Sigmoid colon (tissue), 6 donors: ENCODE measurements at regions not wholly inside any gene's neighbourhood (a gene's known extent, or its start where the extent isn't known, plus 50 kb on each side); places are given as distances from the start of the nearest gene placed in this dataset.

ENCODE experiments used
- DNase-seq: peaks from one replicate; pipeline ENCODE4 v3.0.0-alpha.2; 2019
- H3K27ac ChIP-seq, 4 donors: fragments of 200-600 bp; sonication (generic); one replicate each; pipeline ENCODE4 v1.5.1; 2016 to 2019; ENCODE audit warnings: mild to moderate bottlenecking in 1 of 4
- H3K27me3 ChIP-seq, 3 donors: fragments of 200-600 bp; sonication (generic); one replicate each; pipeline ENCODE4 v1.5.1; 2019; ENCODE audit warnings: mild to moderate bottlenecking in 1 of 3
- H3K36me3 ChIP-seq, 4 donors: fragments of 200-600 bp; sonication (generic); one replicate each; pipeline ENCODE4 v1.5.1; 2016 to 2019
- H3K4me1 ChIP-seq, 4 donors: fragments of 200-600 bp; sonication (generic); one replicate each; pipeline ENCODE4 v1.5.1; 2017 to 2019
- H3K4me3 ChIP-seq, 4 donors: fragments of 200-600 bp; sonication (generic); one replicate each; pipeline ENCODE4 v1.5.1; 2017 to 2019; ENCODE audit warnings: mild to moderate bottlenecking in 2 of 4, moderate library complexity in 1 of 4
- H3K9me3 ChIP-seq, 4 donors: fragments of 200-600 bp in 3 of 4; sonication (generic) in 3 of 4; one replicate each; pipeline versions ENCODE4 v1.5.1 to v1.6.1; 2013 to 2019
- EP300 ChIP-seq, 4 donors: sonication (generic); formaldehyde crosslinking; IDR thresholded peaks; one replicate each; pipeline ENCODE4 v1.6.1; 2017; ENCODE audit warnings: antibody characterized with exemption in 4 of 4
- POLR2A ChIP-seq, 2 donors: fragments of 450-650 bp; IDR thresholded peaks; one replicate each; pipeline ENCODE4 v1.6.1; 2016; ENCODE audit warnings: antibody characterized with exemption in 2 of 2, mild to moderate bottlenecking in 2 of 2, moderate library complexity in 2 of 2
- POLR2AphosphoS5 ChIP-seq, 4 donors: sonication (generic); formaldehyde crosslinking; IDR thresholded peaks; one replicate each; pipeline ENCODE4 v1.6.1; 2017; ENCODE audit warnings: antibody characterized with exemption in 4 of 4
- WGBS, 2 donors: extraction: QIAGEN DNeasy Blood & Tissue Kit; methylation state at CpG; one replicate each; pipeline ENCODE4 v1.1.7; 2013; 5-methylcytosine and 5-hydroxymethylcytosine counted together
- intact Hi-C: fragments of 100-400 bp; cut with DNase I; formaldehyde crosslinking; loops from one replicate; pipeline ENCODE4 v1.15.1; 2023
- TF ChIP-seq, protein P1 (sequence below), 4 experiments: fragments of 450-650 bp in 3 of 4; fragments of 200-600 bp in 1 of 4; IDR thresholded peaks; one replicate each; pipeline ENCODE4 v1.5.1; 2016 to 2019; ENCODE audit warnings: antibody characterized with exemption in 4 of 4, mild to moderate bottlenecking in 3 of 4, moderate library complexity in 2 of 4
- donor health status: healthy with polysubstance abuse.
- donor health status: healthy.

DNA sequence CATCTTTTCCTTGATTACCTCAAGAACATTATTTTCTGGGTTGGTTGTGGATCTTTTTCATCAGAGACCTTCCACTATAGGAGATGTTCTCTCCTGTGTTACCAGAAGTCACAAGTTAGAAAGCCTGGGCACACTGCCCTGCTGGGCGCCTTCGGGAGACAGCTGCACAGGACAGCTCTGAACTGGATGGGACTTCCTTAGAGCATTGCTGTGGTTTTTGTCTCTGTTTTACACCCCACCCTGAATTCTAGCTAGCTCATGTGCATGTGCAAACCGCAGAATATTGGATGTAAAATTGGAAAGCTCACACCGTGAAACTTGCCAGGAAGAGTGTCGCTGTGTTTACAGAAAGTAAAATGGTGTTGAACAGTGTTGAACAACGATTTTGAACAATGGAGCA lies 54.4 kb upstream of the SEC61G start:
- TF ChIP-seq POLR2A (IDR thresholded peaks at IDR 0.05) (no peak), EP300 (IDR thresholded peaks at IDR 0.05) (no peak), POLR2AphosphoS5 (IDR thresholded peaks at IDR 0.05) (no peak)
- TF ChIP-seq, protein P1, sequence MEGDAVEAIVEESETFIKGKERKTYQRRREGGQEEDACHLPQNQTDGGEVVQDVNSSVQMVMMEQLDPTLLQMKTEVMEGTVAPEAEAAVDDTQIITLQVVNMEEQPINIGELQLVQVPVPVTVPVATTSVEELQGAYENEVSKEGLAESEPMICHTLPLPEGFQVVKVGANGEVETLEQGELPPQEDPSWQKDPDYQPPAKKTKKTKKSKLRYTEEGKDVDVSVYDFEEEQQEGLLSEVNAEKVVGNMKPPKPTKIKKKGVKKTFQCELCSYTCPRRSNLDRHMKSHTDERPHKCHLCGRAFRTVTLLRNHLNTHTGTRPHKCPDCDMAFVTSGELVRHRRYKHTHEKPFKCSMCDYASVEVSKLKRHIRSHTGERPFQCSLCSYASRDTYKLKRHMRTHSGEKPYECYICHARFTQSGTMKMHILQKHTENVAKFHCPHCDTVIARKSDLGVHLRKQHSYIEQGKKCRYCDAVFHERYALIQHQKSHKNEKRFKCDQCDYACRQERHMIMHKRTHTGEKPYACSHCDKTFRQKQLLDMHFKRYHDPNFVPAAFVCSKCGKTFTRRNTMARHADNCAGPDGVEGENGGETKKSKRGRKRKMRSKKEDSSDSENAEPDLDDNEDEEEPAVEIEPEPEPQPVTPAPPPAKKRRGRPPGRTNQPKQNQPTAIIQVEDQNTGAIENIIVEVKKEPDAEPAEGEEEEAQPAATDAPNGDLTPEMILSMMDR (IDR thresholded peaks at IDR 0.05) = no peak
- Histone ChIP-seq H3K4me1 (peaks cover 0 to 21% (median 13%) of the 10 kb centered on the region in 4 donors), H3K27ac (peak overlapping the region in 1 of 4 donors; percentile 75), H3K36me3 (no peaks in the 10 kb centered on the region), H3K4me3 (no peak overlapping the region), H3K9me3 (no peaks in the 10 kb centered on the region), H3K27me3 (no peaks in the 10 kb centered on the region)
- intact Hi-C loops = no loop called here
- no peak for DNase-seq
- WGBS, 2 donors = 59 to 71% methylated on average over 6 of the region's 6 CpGs

DNA sequence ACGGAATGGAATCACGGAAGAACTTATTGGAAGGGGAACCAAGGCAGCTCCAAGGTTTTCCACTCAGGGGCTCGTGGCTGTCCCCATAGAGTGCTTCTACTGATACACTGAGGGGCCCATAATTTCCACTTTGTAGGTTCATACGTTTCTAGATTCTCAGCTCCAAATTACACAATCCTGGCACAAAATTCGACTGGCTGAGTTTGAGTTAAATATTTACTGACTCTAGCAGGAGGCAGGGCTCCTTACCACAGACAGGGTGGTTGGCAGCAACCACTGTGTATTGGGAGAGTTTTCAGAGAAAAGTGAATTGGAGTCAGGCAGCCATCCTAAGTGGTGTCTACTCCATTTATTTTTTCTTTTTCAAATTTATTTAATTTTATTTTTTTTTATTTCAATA lies 55.4 kb upstream of the SEC61G start:
- Histone ChIP-seq H3K27ac (no peak overlapping the region), H3K9me3 (no peaks in the 10 kb centered on the region), H3K27me3 (no peaks in the 10 kb centered on the region), H3K36me3 (no peaks in the 10 kb centered on the region), H3K4me1 (peaks cover 0 to 21% (median 13%) of the 10 kb centered on the region in 4 donors), H3K4me3 (no peak overlapping the region)
- no peak for DNase-seq
- intact Hi-C loops = no loop called here
- TF ChIP-seq EP300 (IDR thresholded peaks at IDR 0.05) (no peak), POLR2A (IDR thresholded peaks at IDR 0.05) (no peak), POLR2AphosphoS5 (IDR thresholded peaks at IDR 0.05) (no peak)
- TF ChIP-seq, protein P1 (IDR thresholded peaks at IDR 0.05) = no peak
- 57 to 66% methylated on average over 5 of the region's 5 CpGs for WGBS, 2 donors

DNA sequence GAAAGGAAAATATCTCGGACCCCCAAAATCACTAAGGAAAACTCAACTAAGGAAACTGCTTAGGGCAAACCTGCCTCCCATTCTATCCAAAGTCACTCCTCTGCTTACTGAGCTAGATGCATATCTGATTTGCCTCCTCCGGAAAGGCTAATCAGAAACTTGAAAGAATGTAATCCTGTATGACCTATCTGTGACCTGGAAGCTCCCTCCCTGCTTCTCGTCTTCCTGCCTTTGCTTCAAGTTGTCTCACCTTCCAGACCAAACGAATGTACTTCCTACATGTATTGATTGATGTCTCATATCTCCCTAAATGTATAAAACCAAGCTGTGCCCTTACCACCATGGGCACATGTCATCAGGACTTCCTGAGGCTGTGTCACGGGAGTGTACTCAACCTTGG lies 58.1 kb upstream of the SEC61G start:
- H3K4me1 ChIP-seq = peaks cover 0 to 11% (median 7%) of the 10 kb centered on the region in 4 donors
- TF ChIP-seq POLR2A (IDR thresholded peaks at IDR 0.05) = no peak
- no peak for TF ChIP-seq EP300 (IDR thresholded peaks at IDR 0.05)
- TF ChIP-seq, protein P1 (IDR thresholded peaks at IDR 0.05) = no peak
- no peak for TF ChIP-seq POLR2AphosphoS5 (IDR thresholded peaks at IDR 0.05)
- no peak overlapping the region for H3K27ac ChIP-seq
- H3K9me3 ChIP-seq = no peaks in the 10 kb centered on the region
- H3K27me3 ChIP-seq = no peaks in the 10 kb centered on the region
- no peaks in the 10 kb centered on the region for H3K36me3 ChIP-seq
- DNase-seq = no peak
- H3K4me3 ChIP-seq = no peak overlapping the region
- WGBS, 2 donors = 56 to 63% methylated on average over 5 of the region's 5 CpGs
- intact Hi-C loops = no loop called here

GRCh38 chr7:54823776-54824175 lies 64.8 kb upstream of the SEC61G start:
- peaks cover 0 to 9% (median 0%) of the 10 kb centered on the region in 4 donors for H3K4me1 ChIP-seq
- TF ChIP-seq EP300 (IDR thresholded peaks at IDR 0.05) (no peak), POLR2A (IDR thresholded peaks at IDR 0.05) (no peak), POLR2AphosphoS5 (IDR thresholded peaks at IDR 0.05) (no peak)
- TF ChIP-seq, protein P1 (IDR thresholded peaks at IDR 0.05) = no peak
- DNase-seq = no peak
- no peaks in the 10 kb centered on the region for H3K9me3 ChIP-seq
- no peak overlapping the region for H3K27ac ChIP-seq
- no peaks in the 10 kb centered on the region for H3K36me3 ChIP-seq
- H3K4me3 ChIP-seq = no peak overlapping the region
- WGBS, 2 donors = 33 to 44% methylated on average over 5 of the region's 5 CpGs
- H3K27me3 ChIP-seq = no peaks in the 10 kb centered on the region
- intact Hi-C loops = no loop called here

DNA sequence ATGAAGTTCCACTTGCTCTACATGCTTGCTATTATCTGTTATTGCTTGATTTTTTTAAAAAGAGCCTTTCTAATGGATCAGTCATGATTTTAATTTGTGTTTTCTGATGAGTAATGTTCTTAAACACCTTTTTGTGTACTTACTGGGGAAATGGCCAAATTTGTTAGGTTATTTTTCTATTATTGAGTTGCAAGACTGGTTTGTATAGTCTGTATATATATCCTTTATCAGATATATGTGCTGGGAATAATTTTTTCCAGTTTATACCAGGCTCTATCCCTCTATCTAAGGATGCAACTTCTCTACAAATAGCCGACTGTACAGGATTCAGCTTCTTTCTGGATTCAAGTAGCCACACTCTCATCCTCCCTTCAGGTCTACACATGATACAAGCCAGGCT lies 65.6 kb upstream of the SEC61G start:
- peaks cover 0 to 9% (median 0%) of the 10 kb centered on the region in 4 donors for H3K4me1 ChIP-seq
- no peak for DNase-seq
- TF ChIP-seq, protein P1 (IDR thresholded peaks at IDR 0.05) = no peak
- TF ChIP-seq POLR2A (IDR thresholded peaks at IDR 0.05) = no peak
- TF ChIP-seq EP300 (IDR thresholded peaks at IDR 0.05) = no peak
- TF ChIP-seq POLR2AphosphoS5 (IDR thresholded peaks at IDR 0.05) = no peak
- H3K36me3 ChIP-seq = no peaks in the 10 kb centered on the region
- H3K27ac ChIP-seq = no peak overlapping the region
- no peak overlapping the region for H3K4me3 ChIP-seq
- intact Hi-C loops = no loop called here
- no peaks in the 10 kb centered on the region for H3K9me3 ChIP-seq
- H3K27me3 ChIP-seq = no peaks in the 10 kb centered on the region
- WGBS, 2 donors = 85% methylated on average over 1 of the region's 1 CpG
